Panc1 (cell line): ENCODE measurements at regions not wholly inside any gene's neighbourhood (a gene's known extent, or its start where the extent isn't known, plus 50 kb on each side); places are given as distances from the start of the nearest gene placed in this dataset.

Experiments used
- ATAC-seq: fragments of 200-7000 bp; cut with Tn5 transposase; 2 replicates; pipeline ENCODE4 v1.9.1; 2020; ENCODE audit warnings: mild to moderate bottlenecking, moderate library complexity
- BruUV-seq: library from RNA; stranded (reverse); fragments of 400-500 nt; replicated peaks from 2 replicates; lab custom pipeline; 2021; lab: Mats Ljungman, UMichigan
- CTCF ChIA-PET: fragments of 300-600 bp; sonication (Branson Sonifier 250); formaldehyde crosslinking; loops from one replicate; lab custom pipeline; 2022; ENCODE audit warnings: antibody characterized with exemption; lab: Charles Lee
- POLR2A ChIA-PET: fragments of 300-600 bp; sonication (Branson Sonifier 250); formaldehyde crosslinking; loops from one replicate; lab custom pipeline; 2022; ENCODE audit warnings: antibody characterized with exemption; lab: Charles Lee
- DNase-seq: peaks from one replicate; pipeline ENCODE4 v3.0.0-alpha.2; 2010; ENCODE audit warnings: low read depth, low spot score
- H3K27ac ChIP-seq: 2 replicates; pipeline ENCODE4 v1.5.1; 2011; ENCODE audit warnings: mild to moderate bottlenecking, low read length, inconsistent platforms
- H3K27me3 ChIP-seq: fragments of 200-500 bp; sonication (Bioruptor generic); 2 replicates; pipeline ENCODE4 v1.6.0; 2014; ENCODE audit warnings: low read length, inconsistent platforms; ENCODE audit not compliant: control insufficient read depth, insufficient read depth
- H3K36me3 ChIP-seq: fragments of 200-500 bp; sonication (Bioruptor generic); 2 replicates; pipeline ENCODE4 v1.5.1; 2014; ENCODE audit warnings: inconsistent platforms, mild to moderate bottlenecking, low read length, moderate library complexity; ENCODE audit not compliant: control insufficient read depth, insufficient read depth
- H3K4me1 ChIP-seq: 2 replicates; pipeline ENCODE4 v1.5.1; 2011; ENCODE audit warnings: inconsistent platforms, mild to moderate bottlenecking, low read length, moderate library complexity; ENCODE audit not compliant: control insufficient read depth, insufficient read depth
- H3K4me3 ChIP-seq, 2 experiments: 2 replicates each; pipeline ENCODE4 v1.5.1; 2011 to 2012; ENCODE audit warnings: low read depth in 2 of 2, low read length in 2 of 2, mild to moderate bottlenecking in 2 of 2, inconsistent platforms in 1 of 2, moderate library complexity in 1 of 2
- H3K9me3 ChIP-seq: fragments of 200-500 bp; sonication (Bioruptor generic); 2 replicates; pipeline ENCODE4 v1.5.1; 2014; ENCODE audit warnings: low read depth, mild to moderate bottlenecking, inconsistent platforms, low read length, moderate library complexity; ENCODE audit not compliant: control insufficient read depth, insufficient read depth
- TCF7L2 ChIP-seq: IDR thresholded peaks from 2 replicates; pipeline ENCODE4 v1.6.1; 2011; ENCODE audit warnings: mild to moderate bottlenecking, low read depth, low read length, inconsistent platforms
- in situ Hi-C: cut with HindIII; loops from 2 replicates; pipeline ENCODE4 v1.10.0; 2016; ENCODE audit warnings: low sequenced_read_pairs, low pct_unique_long_range_greater_than_20kb
- intact Hi-C: fragments of 100-400 bp; cut with micrococcal nuclease; formaldehyde crosslinking; loops from one replicate; pipeline ENCODE4 v1.10.0; 2022; ENCODE audit not compliant: unreplicated experiment
- TF ChIP-seq, protein P1 (sequence below): fragments of 450-650 bp; IDR thresholded peaks from 2 replicates; pipeline ENCODE4 v1.5.1; 2017; ENCODE audit warnings: mild to moderate bottlenecking

DNA sequence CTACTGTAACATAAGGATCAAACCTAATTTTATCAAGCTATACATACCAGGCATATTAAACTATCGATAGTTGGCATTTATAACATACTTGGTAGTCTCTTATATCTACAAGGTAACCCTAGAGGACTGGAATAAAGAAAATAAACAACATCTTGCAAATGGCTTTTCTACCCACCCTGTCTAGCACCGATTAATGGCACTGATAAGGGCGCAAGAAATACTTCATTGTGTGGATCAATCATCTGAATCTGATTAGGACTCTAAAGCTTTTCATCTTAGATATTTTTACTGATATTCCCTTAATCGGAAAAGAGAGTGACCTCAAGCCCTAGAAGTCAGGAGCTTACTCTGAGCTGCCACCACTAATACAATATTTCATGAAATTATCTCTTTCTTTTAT lies 1461.7 kb upstream of the PIK3C3 start:
- ChIA-PET CTCF (no interaction called here), POLR2A (no interaction called here)
- Histone ChIP-seq H3K4me3 (no peak overlapping the region), H3K27me3 (no peaks in the 10 kb centered on the region), H3K4me1 (no peaks in the 10 kb centered on the region), H3K36me3 (no peaks in the 10 kb centered on the region), H3K9me3 (no peaks in the 10 kb centered on the region), H3K27ac (no peak overlapping the region)
- TF ChIP-seq, protein P1, sequence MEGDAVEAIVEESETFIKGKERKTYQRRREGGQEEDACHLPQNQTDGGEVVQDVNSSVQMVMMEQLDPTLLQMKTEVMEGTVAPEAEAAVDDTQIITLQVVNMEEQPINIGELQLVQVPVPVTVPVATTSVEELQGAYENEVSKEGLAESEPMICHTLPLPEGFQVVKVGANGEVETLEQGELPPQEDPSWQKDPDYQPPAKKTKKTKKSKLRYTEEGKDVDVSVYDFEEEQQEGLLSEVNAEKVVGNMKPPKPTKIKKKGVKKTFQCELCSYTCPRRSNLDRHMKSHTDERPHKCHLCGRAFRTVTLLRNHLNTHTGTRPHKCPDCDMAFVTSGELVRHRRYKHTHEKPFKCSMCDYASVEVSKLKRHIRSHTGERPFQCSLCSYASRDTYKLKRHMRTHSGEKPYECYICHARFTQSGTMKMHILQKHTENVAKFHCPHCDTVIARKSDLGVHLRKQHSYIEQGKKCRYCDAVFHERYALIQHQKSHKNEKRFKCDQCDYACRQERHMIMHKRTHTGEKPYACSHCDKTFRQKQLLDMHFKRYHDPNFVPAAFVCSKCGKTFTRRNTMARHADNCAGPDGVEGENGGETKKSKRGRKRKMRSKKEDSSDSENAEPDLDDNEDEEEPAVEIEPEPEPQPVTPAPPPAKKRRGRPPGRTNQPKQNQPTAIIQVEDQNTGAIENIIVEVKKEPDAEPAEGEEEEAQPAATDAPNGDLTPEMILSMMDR, result no peak
- in situ Hi-C loops (no loop called here), intact Hi-C loops (no loop called here)
- ATAC-seq (no peak), DNase-seq (no peak)
- BruUV-seq, result no TSS peak

DNA sequence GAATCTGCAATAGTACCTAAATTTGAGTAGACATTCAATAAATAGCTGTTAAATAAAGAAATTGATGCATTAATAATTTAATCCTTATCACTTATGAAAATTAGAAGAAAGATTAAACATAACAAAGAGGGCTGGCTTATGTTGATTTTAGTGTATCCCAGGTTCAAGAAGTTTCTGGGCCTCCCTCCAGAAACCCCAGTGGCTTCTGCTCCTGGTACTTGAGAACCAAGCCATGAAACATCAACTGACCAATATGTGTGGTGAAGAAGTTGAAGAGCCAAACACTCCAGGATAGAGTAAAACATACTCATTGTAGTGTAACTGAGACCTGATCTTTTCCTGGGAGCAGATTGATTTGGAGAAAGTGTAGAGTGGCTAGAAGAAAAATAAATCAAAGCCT lies 1465.7 kb upstream of the PIK3C3 start:
- H3K27ac ChIP-seq, result no peak overlapping the region
- POLR2A ChIA-PET, result no interaction called here
- no peaks in the 10 kb centered on the region for H3K36me3 ChIP-seq
- no peak overlapping the region for H3K4me3 ChIP-seq
- ATAC-seq (no peak), DNase-seq (no peak)
- TF ChIP-seq, protein P1, result no peak
- intact Hi-C loops, result no loop called here
- H3K9me3 ChIP-seq, result no peaks in the 10 kb centered on the region
- in situ Hi-C loops, result no loop called here
- H3K27me3 ChIP-seq, result no peaks in the 10 kb centered on the region
- H3K4me1 ChIP-seq, result no peaks in the 10 kb centered on the region
- no TSS peak for BruUV-seq
- CTCF ChIA-PET, result no interaction called here

DNA sequence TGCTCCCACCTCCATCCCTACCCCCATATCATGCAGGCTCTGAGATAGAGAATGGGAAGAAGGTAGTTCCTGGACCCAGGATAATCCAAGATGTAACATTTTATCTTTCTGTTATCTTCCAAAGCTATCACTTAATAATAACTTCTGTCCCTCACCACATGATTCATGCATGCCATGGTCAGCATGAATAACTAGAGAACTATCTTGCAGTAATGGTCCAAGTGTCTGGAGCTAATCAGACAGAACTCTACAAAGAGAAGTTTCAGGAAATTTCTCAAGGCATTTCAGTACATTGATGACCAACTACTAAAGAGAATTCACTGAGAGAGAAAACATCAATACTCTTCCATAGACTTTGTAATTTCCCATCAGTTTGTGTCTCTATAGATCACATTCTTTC lies 1469.7 kb upstream of the PIK3C3 start:
- ChIA-PET CTCF (no interaction called here), POLR2A (no interaction called here)
- Histone ChIP-seq H3K27me3 (no peaks in the 10 kb centered on the region), H3K4me1 (no peaks in the 10 kb centered on the region), H3K4me3 (no peak overlapping the region), H3K9me3 (no peaks in the 10 kb centered on the region), H3K36me3 (no peaks in the 10 kb centered on the region), H3K27ac (no peak overlapping the region)
- intact Hi-C loops (no loop called here), in situ Hi-C loops (no loop called here)
- TF ChIP-seq, protein P1, result no peak
- TF ChIP-seq TCF7L2, result no peak
- no peak for DNase-seq
- ATAC-seq, result no peak
- BruUV-seq, result no TSS peak
